OCI-LY1 (cell line): ENCODE measurements at regions not wholly inside any gene's neighbourhood (a gene's known extent, or its start where the extent isn't known, plus 50 kb on each side); places are given as distances from the start of the nearest gene placed in this dataset.
A peak's percentile ranks its signal among the peaks of the same experiment; 100 is the strongest.

Experiments used
- EZH2 ChIP-seq: fragments of 200-600 bp; sonication (generic), shearing (Covaris generic); IDR thresholded peaks from 2 replicates; pipeline ENCODE4 v1.8.0; 2017; ENCODE audit warnings: borderline replicate concordance, mixed run types, mild to moderate bottlenecking, antibody characterized with exemption, low read length, moderate library complexity, mixed read lengths
- TF ChIP-seq, protein P1 (sequence below): fragments of 200-600 bp; sonication (generic), shearing (Covaris generic); IDR thresholded peaks from 2 replicates; pipeline ENCODE4 v1.5.1; 2017; ENCODE audit warnings: mild to moderate bottlenecking, antibody characterized with exemption, low read length, moderate library complexity, mixed read lengths

DNA sequence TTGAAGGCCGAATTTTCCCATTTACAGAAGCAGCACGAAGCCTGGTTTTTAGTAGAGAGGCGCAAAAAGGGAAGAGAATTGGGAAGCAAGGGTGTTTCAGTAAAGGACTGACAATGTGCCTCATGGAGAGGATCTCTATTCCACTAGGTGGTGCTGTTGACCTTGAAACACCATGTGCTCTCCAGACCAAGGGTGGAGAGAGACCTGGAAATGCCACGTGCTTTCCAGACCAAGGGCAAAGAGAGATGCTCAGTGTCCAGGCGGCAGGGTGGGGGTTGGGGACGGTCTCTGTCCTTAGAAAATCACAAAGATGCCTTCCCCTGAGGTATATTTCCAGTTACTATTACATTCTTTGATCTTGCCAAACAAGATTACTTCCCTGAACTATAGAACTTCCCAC is 425.3 kb downstream of the CSNK1G3 start:
- TF ChIP-seq, protein P1, sequence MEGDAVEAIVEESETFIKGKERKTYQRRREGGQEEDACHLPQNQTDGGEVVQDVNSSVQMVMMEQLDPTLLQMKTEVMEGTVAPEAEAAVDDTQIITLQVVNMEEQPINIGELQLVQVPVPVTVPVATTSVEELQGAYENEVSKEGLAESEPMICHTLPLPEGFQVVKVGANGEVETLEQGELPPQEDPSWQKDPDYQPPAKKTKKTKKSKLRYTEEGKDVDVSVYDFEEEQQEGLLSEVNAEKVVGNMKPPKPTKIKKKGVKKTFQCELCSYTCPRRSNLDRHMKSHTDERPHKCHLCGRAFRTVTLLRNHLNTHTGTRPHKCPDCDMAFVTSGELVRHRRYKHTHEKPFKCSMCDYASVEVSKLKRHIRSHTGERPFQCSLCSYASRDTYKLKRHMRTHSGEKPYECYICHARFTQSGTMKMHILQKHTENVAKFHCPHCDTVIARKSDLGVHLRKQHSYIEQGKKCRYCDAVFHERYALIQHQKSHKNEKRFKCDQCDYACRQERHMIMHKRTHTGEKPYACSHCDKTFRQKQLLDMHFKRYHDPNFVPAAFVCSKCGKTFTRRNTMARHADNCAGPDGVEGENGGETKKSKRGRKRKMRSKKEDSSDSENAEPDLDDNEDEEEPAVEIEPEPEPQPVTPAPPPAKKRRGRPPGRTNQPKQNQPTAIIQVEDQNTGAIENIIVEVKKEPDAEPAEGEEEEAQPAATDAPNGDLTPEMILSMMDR, result peak; percentile 69
- no peak for TF ChIP-seq EZH2
